ENCODE measurements at regions not wholly inside any gene's neighbourhood (a gene's known extent, or its start where the extent isn't known, plus 50 kb on each side); places are given as distances from the start of the nearest gene placed in this dataset.

DNA sequence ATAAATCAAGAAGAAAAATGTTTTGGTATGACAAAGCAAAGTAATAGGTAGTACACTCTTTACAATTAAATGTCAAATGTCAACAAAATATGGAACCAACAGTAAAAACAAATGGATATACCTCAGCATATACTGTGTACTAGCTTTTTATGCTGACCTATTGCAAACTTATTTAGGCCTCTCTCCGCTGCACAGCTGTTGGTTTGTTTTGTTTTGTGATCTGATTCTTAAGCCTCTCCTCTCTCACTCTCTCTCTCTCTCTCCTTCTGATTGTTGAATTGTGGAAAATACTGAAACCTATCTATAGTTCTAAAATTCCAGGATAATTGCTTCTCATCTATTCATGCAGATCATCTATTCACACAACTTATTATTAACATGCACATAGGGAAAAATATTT, 154.9 kb upstream of the ARHGAP28 start:
- ChIA-PET CTCF (ENCODE audit: low intra/inter-chr PET ratio, low total read pairs) (no interaction called here), POLR2A (no interaction called here)
- TF ChIP-seq MAX (IDR thresholded peaks at IDR 0.05) = no peak
- TF ChIP-seq MAFK (conservative IDR thresholded peaks at IDR 0.05 in 1 of 2, IDR thresholded peaks at IDR 0.05 in 1 of 2; ENCODE audit: low read length in 2 of 2) = 0 out of 4 replicates have a peak, but pooled peaks of 1 of the 2 experiments have one; percentile 24
- peak; percentile 21; the same call in 1 of the 2 replicates for TF ChIP-seq MAFF (IDR thresholded peaks at IDR 0.05; ENCODE audit: low read depth, low read length)
- no peak for TF ChIP-seq GTF2F1 (IDR thresholded peaks at IDR 0.05; ENCODE audit: low read length)
- H3K27ac ChIP-seq (ENCODE audit: extremely low read length, insufficient read depth, low read length) = no peak overlapping the region
- H3K9ac ChIP-seq (ENCODE audit: insufficient read depth, low read depth, low read length) = no peak overlapping the region
- intact Hi-C loops (cut with micrococcal nuclease; ENCODE audit: unreplicated experiment) = no loop called here
- DNase-seq (ENCODE audit: low spot score) = no peak
- no peak overlapping the region for H3K4me2 ChIP-seq (ENCODE audit: low read depth, low read length)
- no peaks in the 10 kb centered on the region for H3K4me1 ChIP-seq (ENCODE audit: insufficient read depth, low read length)
- no peak for FAIRE-seq
- H2AFZ ChIP-seq (ENCODE audit: low read length) = no peak overlapping the region
- H4K20me1 ChIP-seq (ENCODE audit: insufficient read depth, low read length) = no peaks in the 10 kb centered on the region
- H3K9me3 ChIP-seq (ENCODE audit: low read length) = no peaks in the 10 kb centered on the region
- no peaks in the 10 kb centered on the region for H3K79me2 ChIP-seq (ENCODE audit: insufficient read depth, low read length)
- peaks cover 0 to 5% of the 10 kb centered on the region in 2 experiments; a peak in 2 of 5 replicates for H3K27me3 ChIP-seq (ENCODE audit: control insufficient read depth in 1 of 2, insufficient read depth in 2 of 2, low read length in 2 of 2)
- H3K4me3 ChIP-seq (replicated peaks in 1 of 3; ENCODE audit: insufficient read depth in 1 of 3, low read depth in 2 of 3, low read length in 3 of 3) = no peak overlapping the region
- H3K36me3 ChIP-seq (replicated peaks in 1 of 2; ENCODE audit: control insufficient read depth in 1 of 2, insufficient read depth in 2 of 2, low read length in 2 of 2) = no peaks in the 10 kb centered on the region
- BruUV-seq (replicated peaks) = no TSS peak
- ATAC-seq = no peak
- in situ Hi-C loops (cut with HindIII; ENCODE audit: extremely low pct_ligation_motif_present, low pct_unique_long_range_greater_than_20kb) = no loop called here
- WGBS (ENCODE audit: low lambda C conversion rate) = 0% methylated on average over 1 of the region's 1 CpG

DNA sequence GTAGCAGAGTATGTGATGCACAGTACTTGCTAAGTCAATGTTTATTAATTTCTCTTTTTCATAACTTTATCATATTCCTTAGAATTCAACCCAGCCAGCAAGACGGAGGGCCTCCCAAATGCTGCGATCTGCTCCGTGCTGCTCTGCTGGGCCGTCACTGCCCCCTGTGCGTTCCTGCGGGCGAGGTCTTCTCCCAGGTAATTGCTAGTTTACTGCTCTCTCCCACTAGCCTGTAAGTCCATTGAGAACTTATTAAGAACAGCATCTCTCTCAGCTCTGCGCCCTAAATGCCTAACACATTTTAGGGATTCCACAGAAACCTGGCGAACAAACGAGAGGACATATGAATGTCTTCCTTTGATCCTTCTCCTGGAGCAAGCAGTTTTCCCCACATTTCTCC, 153.6 kb upstream of the ARHGAP28 start:
- H3K9ac ChIP-seq (ENCODE audit: insufficient read depth, low read depth, low read length) = no peak overlapping the region
- no peaks in the 10 kb centered on the region for H3K36me3 ChIP-seq (replicated peaks in 1 of 2; ENCODE audit: control insufficient read depth in 1 of 2, insufficient read depth in 2 of 2, low read length in 2 of 2)
- FAIRE-seq (no peak), ATAC-seq (no peak), DNase-seq (ENCODE audit: low spot score) (no peak)
- no peak overlapping the region for H2AFZ ChIP-seq (ENCODE audit: low read length)
- in situ Hi-C loops (cut with HindIII; ENCODE audit: extremely low pct_ligation_motif_present, low pct_unique_long_range_greater_than_20kb) (no loop called here), intact Hi-C loops (cut with micrococcal nuclease; ENCODE audit: unreplicated experiment) (no loop called here)
- BruUV-seq (replicated peaks) = no TSS peak
- H3K79me2 ChIP-seq (ENCODE audit: insufficient read depth, low read length) = no peaks in the 10 kb centered on the region
- POLR2A ChIA-PET = no interaction called here
- TF ChIP-seq STAT5B (CRISPR knock-in tag; IDR thresholded peaks at IDR 0.05) (no peak), SIN3A (IDR thresholded peaks at IDR 0.05; ENCODE audit: borderline replicate concordance, low read depth, low read length) (no peak), MTA1 (CRISPR knock-in tag; IDR thresholded peaks at IDR 0.05; ENCODE audit: borderline replicate concordance) (no peak), SATB2 (CRISPR knock-in tag; IDR thresholded peaks at IDR 0.05) (no peak), CHD4 (IDR thresholded peaks at IDR 0.05; ENCODE audit: borderline replicate concordance, low read length) (no peak)
- TF ChIP-seq, protein P1, sequence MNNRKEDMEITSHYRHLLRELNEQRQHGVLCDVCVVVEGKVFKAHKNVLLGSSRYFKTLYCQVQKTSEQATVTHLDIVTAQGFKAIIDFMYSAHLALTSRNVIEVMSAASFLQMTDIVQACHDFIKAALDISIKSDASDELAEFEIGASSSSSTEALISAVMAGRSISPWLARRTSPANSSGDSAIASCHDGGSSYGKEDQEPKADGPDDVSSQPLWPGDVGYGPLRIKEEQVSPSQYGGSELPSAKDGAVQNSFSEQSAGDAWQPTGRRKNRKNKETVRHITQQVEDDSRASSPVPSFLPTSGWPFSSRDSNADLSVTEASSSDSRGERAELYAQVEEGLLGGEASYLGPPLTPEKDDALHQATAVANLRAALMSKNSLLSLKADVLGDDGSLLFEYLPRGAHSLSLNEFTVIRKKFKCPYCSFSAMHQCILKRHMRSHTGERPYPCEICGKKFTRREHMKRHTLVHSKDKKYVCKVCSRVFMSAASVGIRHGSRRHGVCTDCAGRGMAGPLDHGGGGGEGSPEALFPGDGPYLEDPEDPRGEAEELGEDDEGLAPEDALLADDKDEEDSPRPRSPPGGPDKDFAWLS (CRISPR knock-in tag; IDR thresholded peaks at IDR 0.05; ENCODE audit: borderline replicate concordance) = no peak
- WGBS (ENCODE audit: low lambda C conversion rate) = 24% methylated on average over 10 of the region's 10 CpGs
- no peaks in the 10 kb centered on the region for H3K4me1 ChIP-seq (ENCODE audit: insufficient read depth, low read length)
- CTCF ChIA-PET (ENCODE audit: low intra/inter-chr PET ratio, low total read pairs) = no interaction called here
- no peaks in the 10 kb centered on the region for H4K20me1 ChIP-seq (ENCODE audit: insufficient read depth, low read length)
- no peak overlapping the region for H3K27ac ChIP-seq (ENCODE audit: extremely low read length, insufficient read depth, low read length)
- H3K27me3 ChIP-seq (ENCODE audit: control insufficient read depth in 1 of 2, insufficient read depth in 2 of 2, low read length in 2 of 2) = peaks cover 0 to 5% of the 10 kb centered on the region in 2 experiments; a peak in 2 of 5 replicates
- no peak overlapping the region for H3K4me3 ChIP-seq (replicated peaks in 1 of 3; ENCODE audit: insufficient read depth in 1 of 3, low read depth in 2 of 3, low read length in 3 of 3)
- no peak overlapping the region for H3K4me2 ChIP-seq (ENCODE audit: low read depth, low read length)
- no peaks in the 10 kb centered on the region for H3K9me3 ChIP-seq (ENCODE audit: low read length)
